Tibial artery (tissue), 4 donors: ENCODE measurements at regions not wholly inside any gene's neighbourhood (a gene's known extent, or its start where the extent isn't known, plus 50 kb on each side); places are given as distances from the start of the nearest gene placed in this dataset.
"Not testable (repeated sequence)": the region's sequence is repeated elsewhere in the genome, so short reads cannot be mapped to it uniquely, and the experiment has no call there.

Experiments
- DNase-seq, 2 donors: peaks; one replicate each; pipeline ENCODE4 v3.0.0-alpha.2; 2019
- H3K27ac ChIP-seq, 2 donors: fragments of 200-600 bp; sonication (generic) in 1 of 2; 1 replicate in 1 of 2; 2 replicates in 1 of 2; pipeline ENCODE4 v1.5.1; 2018 to 2019; ENCODE audit warnings: mild to moderate bottlenecking in 1 of 2
- H3K27me3 ChIP-seq, 2 donors: fragments of 200-600 bp; sonication (generic) in 1 of 2; one replicate each; pipeline versions ENCODE4 v1.5.1 to v1.6.0; 2016 to 2019
- H3K36me3 ChIP-seq, 3 donors: fragments of 200-600 bp; sonication (generic) in 2 of 3; one replicate each; pipeline ENCODE4 v1.5.1; 2016 to 2019; ENCODE audit warnings: mild to moderate bottlenecking in 2 of 3
- H3K4me1 ChIP-seq, 4 donors: fragments of 200-600 bp; sonication (generic) in 2 of 4; 1 replicate in 3 of 4; 2 replicates in 1 of 4; pipeline ENCODE4 v1.5.1; 2016 to 2019
- H3K4me3 ChIP-seq, 2 donors: fragments of 200-600 bp; sonication (generic) in 1 of 2; 1 replicate in 1 of 2; 2 replicates in 1 of 2; pipeline ENCODE4 v1.5.1; 2018 to 2019; ENCODE audit warnings: mild to moderate bottlenecking in 2 of 2
- H3K9me3 ChIP-seq, 3 donors: fragments of 200-600 bp; sonication (generic) in 1 of 3; one replicate each; pipeline ENCODE4 v1.5.1; 2016 to 2019
- CTCF ChIP-seq, 2 experiments: fragments of 200-600 bp in 1 of 2; fragments of 450-650 bp in 1 of 2; IDR thresholded peaks; one replicate each; pipeline ENCODE4 v1.5.1; 2017 to 2019; ENCODE audit warnings: antibody characterized with exemption in 2 of 2, mild to moderate bottlenecking in 1 of 2, moderate library complexity in 1 of 2
- intact Hi-C: fragments of 100-400 bp; cut with DNase I; formaldehyde crosslinking; loops from one replicate; pipeline ENCODE4 v1.15.0; 2023; ENCODE audit warnings: low total_unique reads

- H3K4me1 ChIP-seq: peaks cover 0 to 5% (median 0%) of the 10 kb centered on the region in 4 donors
- no peaks in the 10 kb centered on the region for H3K36me3 ChIP-seq
- H3K4me3 ChIP-seq: no peak overlapping the region
- DNase-seq: no peak
- intact Hi-C loops: no loop called here
- no peak overlapping the region for H3K27ac ChIP-seq
- H3K27me3 ChIP-seq: no peaks in the 10 kb centered on the region
- no peak for TF ChIP-seq CTCF (IDR thresholded peaks at IDR 0.05)
- H3K9me3 ChIP-seq: peaks cover 0 to 21% (median 9%) of the 10 kb centered on the region in 3 donors
Observed at GRCh38 chr9:134569626-134570025, 72.0 kb upstream of the COL5A1 start.

- H3K36me3 ChIP-seq: no peaks in the 10 kb centered on the region
- peaks cover 0 to 5% (median 0%) of the 10 kb centered on the region in 4 donors for H3K4me1 ChIP-seq
- peaks cover 0 to 21% (median 9%) of the 10 kb centered on the region in 3 donors for H3K9me3 ChIP-seq
- H3K27me3 ChIP-seq: no peaks in the 10 kb centered on the region
- intact Hi-C loops: no loop called here
- no peak for TF ChIP-seq CTCF (IDR thresholded peaks at IDR 0.05)
- DNase-seq: peak; percentile 39 to 72
- peak overlapping the region in 1 of 2 donors; percentile 25 for H3K27ac ChIP-seq
- H3K4me3 ChIP-seq: no peak overlapping the region
Observed at GRCh38 chr9:134570151-134570621, 71.4 kb upstream of the COL5A1 start.

GRCh38 chr9:134570711-134571325 is 70.8 kb upstream of the COL5A1 start:
- Histone ChIP-seq H3K27me3 (no peaks in the 10 kb centered on the region), H3K36me3 (no peaks in the 10 kb centered on the region), H3K4me1 (peaks cover 0 to 5% (median 0%) of the 10 kb centered on the region in 4 donors), H3K9me3 (peaks cover 0 to 17% (median 9%) of the 10 kb centered on the region in 3 donors), H3K27ac (peak overlapping the region in 1 of 2 donors; percentile 25), H3K4me3 (no peak overlapping the region)
- peak in 1 of 2 donors; percentile 60 for DNase-seq
- TF ChIP-seq CTCF (IDR thresholded peaks at IDR 0.05): no peak
- intact Hi-C loops: no loop called here

- peak in 1 of 2 donors; percentile 41 for DNase-seq
- no peak for TF ChIP-seq CTCF (IDR thresholded peaks at IDR 0.05)
- Histone ChIP-seq H3K9me3 (peaks cover 0 to 11% (median 7%) of the 10 kb centered on the region in 3 donors), H3K27ac (no peak overlapping the region), H3K4me1 (peaks cover 0 to 5% (median 0%) of the 10 kb centered on the region in 4 donors), H3K36me3 (no peaks in the 10 kb centered on the region), H3K27me3 (no peaks in the 10 kb centered on the region), H3K4me3 (no peak overlapping the region)
- intact Hi-C loops: no loop called here
Observed at GRCh38 chr9:134571326-134571931, 70.2 kb upstream of the COL5A1 start.

GRCh38 chr9:134571946-134572917 is 69.4 kb upstream of the COL5A1 start:
- Histone ChIP-seq H3K36me3 (no peaks in the 10 kb centered on the region), H3K4me1 (peaks cover 0 to 5% (median 0%) of the 10 kb centered on the region in 4 donors), H3K4me3 (no peak overlapping the region), H3K27ac (no peak overlapping the region), H3K27me3 (no peaks in the 10 kb centered on the region), H3K9me3 (peaks cover 0 to 4% (median 0%) of the 10 kb centered on the region in 3 donors)
- intact Hi-C loops: no loop called here
- TF ChIP-seq CTCF (IDR thresholded peaks at IDR 0.05): no peak
- peak in 1 of 2 donors; percentile 60 for DNase-seq

GRCh38 chr9:134574686-134575085 is 66.9 kb upstream of the COL5A1 start:
- H3K4me3 ChIP-seq, H3K36me3 ChIP-seq, H3K27ac ChIP-seq, H3K27me3 ChIP-seq, H3K4me1 ChIP-seq, H3K9me3 ChIP-seq, DNase-seq, intact Hi-C loops: not testable (repeated sequence)
